GM19099 (cell line): ENCODE measurements at regions not wholly inside any gene's neighbourhood (a gene's known extent, or its start where the extent isn't known, plus 50 kb on each side); places are given as distances from the start of the nearest gene placed in this dataset.

Experiments used
- POLR2A ChIP-seq: IDR thresholded peaks from 3 replicates; pipeline ENCODE4 v1.6.1; 2011; ENCODE audit warnings: low read depth; ENCODE audit not compliant: insufficient read length; ENCODE audit errors: extremely low read depth

DNA sequence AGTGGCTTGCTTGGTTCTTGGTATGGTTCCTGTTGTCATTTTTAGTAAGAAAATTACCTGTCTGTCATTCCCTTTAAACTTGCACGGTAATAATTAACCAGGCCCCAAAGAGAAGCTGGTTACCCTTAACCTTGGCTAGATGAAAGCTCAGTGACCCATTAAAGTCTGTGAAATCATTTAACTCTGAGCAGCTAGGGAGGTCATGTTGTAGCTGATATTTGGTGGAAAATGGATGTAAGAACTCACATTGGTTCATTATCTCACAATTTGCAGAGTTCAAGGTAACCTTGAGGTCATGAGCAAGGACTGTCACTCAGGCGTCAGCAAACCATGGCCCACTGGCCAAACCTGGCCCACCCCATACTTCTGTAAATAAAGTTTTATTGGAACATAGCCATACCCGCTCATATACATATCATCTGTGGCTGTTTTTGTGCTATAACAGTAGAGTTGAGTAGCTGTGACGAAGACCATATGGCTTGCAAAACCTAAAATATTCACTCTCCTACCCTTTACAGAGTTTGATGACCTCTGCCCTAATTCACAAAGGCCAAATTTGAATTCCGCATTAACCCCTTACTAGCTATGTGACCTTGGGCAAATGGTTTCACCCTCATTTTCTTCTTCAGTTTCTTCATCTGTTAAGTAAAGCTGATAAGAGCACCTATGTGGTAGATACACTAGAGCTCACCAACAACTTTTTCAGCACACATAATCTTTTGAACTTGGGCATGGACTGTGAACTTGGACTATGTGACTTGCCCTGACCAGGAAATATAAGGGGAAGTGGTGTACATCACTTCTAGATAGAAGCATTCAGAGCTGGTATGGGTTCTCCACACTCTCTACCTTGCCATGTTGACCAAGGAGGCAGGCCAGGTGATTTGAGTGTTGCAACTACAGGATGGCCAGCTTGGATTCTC lies 61.5 kb upstream of the CPEB4 start:
- no peak for TF ChIP-seq POLR2A

DNA sequence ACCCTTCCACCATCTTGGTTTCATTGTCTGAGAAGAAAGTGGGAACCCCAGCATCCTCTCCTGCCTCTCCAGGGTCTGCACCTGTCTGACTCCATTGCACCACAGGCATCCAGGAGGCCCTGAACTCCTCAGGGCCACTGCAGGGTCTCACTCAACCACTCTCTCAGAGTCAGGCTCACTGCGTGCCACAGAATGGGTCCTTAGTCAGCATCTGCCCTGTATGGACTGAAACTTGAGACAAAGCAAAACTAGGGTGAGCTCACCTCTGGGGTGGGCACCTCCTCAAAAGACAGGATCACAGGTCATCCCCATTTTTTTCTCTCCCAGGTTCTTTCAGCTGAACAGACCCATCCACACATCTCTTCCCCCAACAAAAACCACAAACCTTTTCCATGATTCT lies 59.2 kb upstream of the CPEB4 start:
- TF ChIP-seq POLR2A = no peak

DNA sequence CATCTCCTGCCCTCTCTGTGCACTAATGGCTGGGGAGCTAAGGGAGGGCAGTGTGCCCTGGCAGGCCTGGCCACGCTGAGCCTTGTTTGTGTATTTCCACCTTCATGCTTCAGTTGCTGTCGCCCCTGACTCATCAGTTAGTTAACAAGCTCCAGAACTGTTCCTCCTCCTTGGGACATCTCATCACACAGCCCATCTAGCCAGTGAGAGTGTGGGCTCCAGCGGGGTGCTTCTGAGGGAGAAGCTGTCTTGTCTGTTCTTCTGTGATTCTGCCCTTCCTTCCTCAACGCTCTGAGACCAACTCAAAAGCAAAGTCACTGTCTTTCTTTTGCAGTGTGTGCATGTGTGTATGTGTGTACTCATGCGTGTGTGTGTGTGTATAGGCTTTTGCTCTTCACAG lies 58.3 kb upstream of the CPEB4 start:
- TF ChIP-seq POLR2A = no peak

DNA sequence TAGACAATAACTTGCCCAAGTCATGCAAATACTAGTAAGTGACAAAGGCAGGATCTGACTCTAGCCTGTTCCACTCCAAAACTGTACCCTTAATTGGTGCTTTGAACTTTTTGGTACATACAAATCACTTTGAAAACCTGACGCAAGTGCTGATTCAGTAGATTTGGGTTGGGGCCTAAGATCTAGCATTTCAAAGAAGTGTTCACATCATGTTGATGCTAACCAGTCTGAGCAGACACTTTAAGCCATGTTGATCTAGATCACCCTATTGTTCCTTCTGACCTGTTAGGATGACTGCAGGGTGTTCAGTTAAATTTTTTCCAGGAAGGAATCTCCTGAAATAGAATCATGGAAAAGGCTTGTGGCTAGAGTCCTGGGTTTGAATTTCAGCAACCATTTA lies 57.7 kb upstream of the CPEB4 start:
- no peak for TF ChIP-seq POLR2A

DNA sequence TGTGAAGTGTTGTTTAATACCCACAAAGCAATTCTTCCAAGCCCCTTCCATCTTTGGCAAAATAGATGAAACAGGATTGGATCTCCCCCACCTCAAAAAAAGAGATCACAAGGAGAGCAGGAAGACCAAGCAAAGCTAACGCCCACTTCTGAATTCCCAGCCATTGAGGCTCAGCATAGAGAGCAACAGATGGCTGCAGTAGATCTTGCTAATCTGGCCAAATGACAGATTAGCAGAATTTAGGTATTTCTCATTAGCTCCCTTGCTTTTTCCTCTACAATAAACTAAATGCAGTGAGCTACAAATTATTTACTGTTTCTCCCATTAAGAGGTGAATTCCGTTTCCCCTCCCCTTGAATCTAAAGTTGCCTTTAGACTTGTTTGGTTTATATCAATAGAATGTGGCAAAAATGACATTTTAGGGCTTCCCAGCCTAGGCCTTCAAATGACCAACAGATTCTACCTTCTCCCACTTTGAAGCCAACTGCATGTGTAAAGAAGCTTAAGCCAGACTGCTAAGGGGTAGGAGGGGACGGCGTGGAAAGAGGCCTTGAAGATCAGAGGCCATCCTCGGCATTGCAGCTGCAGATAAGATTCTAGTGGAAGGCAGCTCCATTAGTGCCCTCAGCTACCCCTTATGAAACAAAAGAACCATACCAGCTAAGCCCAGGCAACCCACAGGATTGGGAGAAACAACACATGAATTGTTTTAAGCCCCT lies 56.8 kb upstream of the CPEB4 start:
- TF ChIP-seq POLR2A = no peak

DNA sequence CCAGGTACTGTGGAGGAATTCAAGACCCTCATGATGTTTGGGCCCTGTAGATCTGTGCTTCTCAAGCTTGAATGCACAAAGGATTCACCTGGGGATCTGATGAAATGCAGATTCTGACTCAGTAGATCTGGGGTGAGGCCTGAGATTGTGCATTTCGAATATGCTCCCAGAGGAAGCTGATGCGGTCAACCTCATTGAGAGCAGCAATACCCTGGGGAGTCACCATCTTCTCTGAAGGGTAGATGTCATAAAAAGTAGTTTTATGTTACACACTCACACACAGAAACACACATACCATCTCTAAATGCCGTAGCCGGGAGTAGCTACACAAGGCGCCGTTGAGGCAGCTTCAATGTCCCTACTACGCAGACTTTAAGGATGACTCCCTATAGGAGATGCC lies 55.8 kb upstream of the CPEB4 start:
- no peak for TF ChIP-seq POLR2A

DNA sequence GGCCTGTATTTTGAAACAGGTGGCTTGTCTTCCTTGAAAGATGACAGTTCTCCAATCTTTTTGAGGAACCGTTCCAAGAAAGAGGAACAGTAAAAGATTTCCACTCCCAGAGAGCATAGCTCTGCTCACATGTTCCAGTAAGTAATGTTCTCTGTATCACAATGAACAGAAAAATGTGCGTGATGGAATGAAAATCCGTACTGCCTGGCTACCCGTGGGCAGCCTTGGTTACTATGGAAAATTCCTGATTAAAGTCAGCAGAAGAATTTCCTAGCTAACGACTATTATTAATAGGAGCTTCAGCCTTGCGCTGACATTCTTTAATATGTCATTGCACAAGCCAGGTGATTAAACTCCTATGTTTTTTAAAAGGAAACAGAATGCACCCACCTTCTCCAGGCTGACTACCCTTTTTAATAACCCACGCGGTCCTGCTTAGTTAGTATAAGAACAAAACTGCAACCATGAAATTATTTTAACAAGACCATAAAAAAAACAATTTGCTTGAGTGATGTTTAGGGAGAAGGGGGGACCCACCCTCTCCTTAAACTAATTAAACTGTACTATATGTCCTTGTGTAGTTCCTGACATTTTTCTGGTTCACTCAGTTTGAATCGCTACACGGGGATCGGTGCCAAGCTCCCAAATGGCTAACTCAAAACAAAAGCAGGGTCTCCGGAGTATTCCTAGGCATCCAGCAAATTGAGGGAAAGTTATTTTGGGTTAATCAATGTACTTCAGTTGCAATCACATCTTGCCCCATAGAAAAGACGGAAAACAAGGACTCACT lies 54.8 kb upstream of the CPEB4 start:
- TF ChIP-seq POLR2A = no peak

DNA sequence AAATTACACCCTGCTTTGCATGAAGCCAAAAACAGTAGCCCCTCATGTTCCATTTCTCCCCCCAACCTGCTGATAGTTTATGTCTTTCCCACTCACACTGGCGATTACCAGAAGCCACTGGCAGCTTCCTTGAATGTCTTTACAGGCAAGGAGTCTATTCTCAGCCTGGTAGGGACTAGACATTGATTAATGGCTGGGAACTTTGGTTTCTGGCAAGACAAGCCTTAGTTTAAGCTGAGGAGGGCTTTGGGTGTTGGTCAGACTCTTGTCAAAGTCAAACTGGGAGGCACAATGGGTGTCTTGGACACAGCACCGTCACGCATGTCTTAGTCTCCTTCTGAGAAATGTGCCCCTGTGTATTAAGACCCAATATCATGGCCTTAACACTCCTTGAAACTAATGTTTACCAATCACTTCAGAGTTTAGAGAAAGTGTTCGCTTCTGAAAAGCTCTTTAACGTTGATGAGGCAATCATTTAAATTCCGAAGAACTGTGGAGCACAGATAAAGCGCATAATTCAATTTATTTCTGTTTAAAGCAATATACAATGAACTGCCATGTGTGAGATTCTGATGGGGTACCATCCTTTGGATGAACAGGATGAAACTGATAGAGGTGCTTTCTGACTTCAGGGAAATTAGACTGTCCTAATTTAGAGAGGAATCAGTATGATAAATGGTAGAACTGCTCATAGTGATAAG lies 53.9 kb upstream of the CPEB4 start:
- TF ChIP-seq POLR2A = no peak

DNA sequence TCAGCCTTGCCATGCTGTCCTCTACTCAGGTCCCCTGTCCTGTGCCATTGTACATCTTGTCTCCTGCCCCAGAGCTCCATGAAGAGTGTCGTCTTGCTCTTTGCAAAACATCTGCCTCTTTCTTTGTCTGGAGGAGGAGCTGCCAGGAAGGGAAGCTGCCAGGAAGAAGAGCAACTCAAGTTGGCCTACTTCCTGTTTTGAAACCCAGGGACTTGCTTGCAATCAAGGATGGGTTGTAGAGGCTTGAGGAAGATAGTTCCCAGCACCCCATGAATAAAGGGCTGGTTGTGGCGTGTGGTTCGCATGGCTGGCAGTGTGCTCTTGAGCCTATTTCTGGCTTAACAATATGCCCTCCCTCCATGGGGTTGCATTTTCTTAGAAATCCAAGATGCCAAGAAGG lies 53.0 kb upstream of the CPEB4 start:
- TF ChIP-seq POLR2A = no peak

DNA sequence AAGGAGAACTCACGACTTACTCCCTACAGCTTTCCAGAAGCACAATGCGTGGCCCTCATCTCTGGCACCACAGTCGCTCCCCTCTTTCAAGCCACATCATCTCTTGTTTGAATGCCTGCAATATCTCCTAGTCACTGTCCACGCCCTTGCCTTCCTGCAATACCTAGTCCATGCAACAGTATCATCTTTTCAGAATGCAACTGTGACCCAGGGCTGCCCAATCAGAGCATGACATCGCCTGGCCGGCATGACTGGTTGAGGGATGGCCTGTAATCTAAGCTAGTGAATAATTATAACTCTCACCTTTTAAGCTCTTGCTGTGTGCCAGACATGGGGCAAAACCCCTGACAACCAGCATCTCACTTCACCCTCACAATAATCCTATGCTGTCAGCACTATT lies 52.5 kb upstream of the CPEB4 start:
- TF ChIP-seq POLR2A = no peak

DNA sequence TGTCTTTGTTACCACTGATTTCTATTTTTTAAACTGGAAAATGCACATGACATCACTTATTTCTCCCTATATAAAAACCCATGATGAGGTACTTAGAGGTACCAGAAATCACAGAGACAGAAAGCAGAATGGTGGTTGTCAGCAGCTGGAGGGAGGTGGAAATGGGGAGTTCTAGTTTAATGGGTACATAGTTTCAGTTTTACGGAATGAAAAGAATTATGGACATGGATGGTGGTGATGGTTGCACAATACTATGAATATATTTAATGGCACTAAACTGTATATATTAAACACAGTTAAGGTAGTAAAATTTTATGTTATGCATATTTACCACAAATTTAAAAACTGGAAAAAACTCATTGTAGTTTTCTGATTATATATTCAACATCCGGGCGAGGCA lies 50.5 kb upstream of the CPEB4 start:
- TF ChIP-seq POLR2A = no peak
